PC-9 (cell line): ENCODE measurements at regions not wholly inside any gene's neighbourhood (a gene's known extent, or its start where the extent isn't known, plus 50 kb on each side); places are given as distances from the start of the nearest gene placed in this dataset.

Experiments
- CTCF ChIP-seq: fragments of 200-600 bp; sonication (generic); conservative IDR thresholded peaks from 2 replicates; pipeline ENCODE4 v1.6.1; 2017; ENCODE audit warnings: mixed run types, antibody characterized with exemption, mild to moderate bottlenecking, moderate library complexity
- EZH2 ChIP-seq: fragments of 200-600 bp; sonication (generic); IDR thresholded peaks from 2 replicates; pipeline ENCODE4 v1.8.0; 2017; ENCODE audit warnings: antibody characterized with exemption, low read depth

GRCh38 chr17:57197466-57198071 is 58.8 kb upstream of the MSI2 start:
- TF ChIP-seq CTCF: no peak
- no peak for TF ChIP-seq EZH2
